Sigmoid colon (tissue), 6 donors: ENCODE measurements at regions not wholly inside any gene's neighbourhood (a gene's known extent, or its start where the extent isn't known, plus 50 kb on each side); places are given as distances from the start of the nearest gene placed in this dataset.

ENCODE experiments used
- DNase-seq: peaks from one replicate; pipeline ENCODE4 v3.0.0-alpha.2; 2019
- H3K27ac ChIP-seq, 4 donors: fragments of 200-600 bp; sonication (generic); one replicate each; pipeline ENCODE4 v1.5.1; 2016 to 2019; ENCODE audit warnings: mild to moderate bottlenecking in 1 of 4
- H3K27me3 ChIP-seq, 3 donors: fragments of 200-600 bp; sonication (generic); one replicate each; pipeline ENCODE4 v1.5.1; 2019; ENCODE audit warnings: mild to moderate bottlenecking in 1 of 3
- H3K36me3 ChIP-seq, 4 donors: fragments of 200-600 bp; sonication (generic); one replicate each; pipeline ENCODE4 v1.5.1; 2016 to 2019
- H3K4me1 ChIP-seq, 4 donors: fragments of 200-600 bp; sonication (generic); one replicate each; pipeline ENCODE4 v1.5.1; 2017 to 2019
- H3K4me3 ChIP-seq, 4 donors: fragments of 200-600 bp; sonication (generic); one replicate each; pipeline ENCODE4 v1.5.1; 2017 to 2019; ENCODE audit warnings: mild to moderate bottlenecking in 2 of 4, moderate library complexity in 1 of 4
- H3K9me3 ChIP-seq, 4 donors: fragments of 200-600 bp in 3 of 4; sonication (generic) in 3 of 4; one replicate each; pipeline versions ENCODE4 v1.5.1 to v1.6.1; 2013 to 2019
- EP300 ChIP-seq, 4 donors: sonication (generic); formaldehyde crosslinking; IDR thresholded peaks; one replicate each; pipeline ENCODE4 v1.6.1; 2017; ENCODE audit warnings: antibody characterized with exemption in 4 of 4
- POLR2A ChIP-seq, 2 donors: fragments of 450-650 bp; IDR thresholded peaks; one replicate each; pipeline ENCODE4 v1.6.1; 2016; ENCODE audit warnings: antibody characterized with exemption in 2 of 2, mild to moderate bottlenecking in 2 of 2, moderate library complexity in 2 of 2
- POLR2AphosphoS5 ChIP-seq, 4 donors: sonication (generic); formaldehyde crosslinking; IDR thresholded peaks; one replicate each; pipeline ENCODE4 v1.6.1; 2017; ENCODE audit warnings: antibody characterized with exemption in 4 of 4
- WGBS, 2 donors: extraction: QIAGEN DNeasy Blood & Tissue Kit; methylation state at CpG; one replicate each; pipeline ENCODE4 v1.1.7; 2013; 5-methylcytosine and 5-hydroxymethylcytosine counted together
- intact Hi-C: fragments of 100-400 bp; cut with DNase I; formaldehyde crosslinking; loops from one replicate; pipeline ENCODE4 v1.15.1; 2023
- TF ChIP-seq, protein P1 (sequence below), 4 experiments: fragments of 450-650 bp in 3 of 4; fragments of 200-600 bp in 1 of 4; IDR thresholded peaks; one replicate each; pipeline ENCODE4 v1.5.1; 2016 to 2019; ENCODE audit warnings: antibody characterized with exemption in 4 of 4, mild to moderate bottlenecking in 3 of 4, moderate library complexity in 2 of 4
- donor health status: healthy with polysubstance abuse.
- donor health status: healthy.

GRCh38 chr19:30911491-30911890, 437.7 kb downstream of the TSHZ3 start:
- Histone ChIP-seq H3K4me1 (no peaks in the 10 kb centered on the region), H3K27ac (no peak overlapping the region), H3K27me3 (no peaks in the 10 kb centered on the region), H3K4me3 (no peak overlapping the region), H3K9me3 (no peaks in the 10 kb centered on the region), H3K36me3 (no peaks in the 10 kb centered on the region)
- no peak for DNase-seq
- TF ChIP-seq EP300 (IDR thresholded peaks at IDR 0.05) (no peak), POLR2AphosphoS5 (IDR thresholded peaks at IDR 0.05) (no peak), POLR2A (IDR thresholded peaks at IDR 0.05) (no peak)
- TF ChIP-seq, protein P1, sequence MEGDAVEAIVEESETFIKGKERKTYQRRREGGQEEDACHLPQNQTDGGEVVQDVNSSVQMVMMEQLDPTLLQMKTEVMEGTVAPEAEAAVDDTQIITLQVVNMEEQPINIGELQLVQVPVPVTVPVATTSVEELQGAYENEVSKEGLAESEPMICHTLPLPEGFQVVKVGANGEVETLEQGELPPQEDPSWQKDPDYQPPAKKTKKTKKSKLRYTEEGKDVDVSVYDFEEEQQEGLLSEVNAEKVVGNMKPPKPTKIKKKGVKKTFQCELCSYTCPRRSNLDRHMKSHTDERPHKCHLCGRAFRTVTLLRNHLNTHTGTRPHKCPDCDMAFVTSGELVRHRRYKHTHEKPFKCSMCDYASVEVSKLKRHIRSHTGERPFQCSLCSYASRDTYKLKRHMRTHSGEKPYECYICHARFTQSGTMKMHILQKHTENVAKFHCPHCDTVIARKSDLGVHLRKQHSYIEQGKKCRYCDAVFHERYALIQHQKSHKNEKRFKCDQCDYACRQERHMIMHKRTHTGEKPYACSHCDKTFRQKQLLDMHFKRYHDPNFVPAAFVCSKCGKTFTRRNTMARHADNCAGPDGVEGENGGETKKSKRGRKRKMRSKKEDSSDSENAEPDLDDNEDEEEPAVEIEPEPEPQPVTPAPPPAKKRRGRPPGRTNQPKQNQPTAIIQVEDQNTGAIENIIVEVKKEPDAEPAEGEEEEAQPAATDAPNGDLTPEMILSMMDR (IDR thresholded peaks at IDR 0.05), result no peak
- WGBS, 2 donors, result 57 to 63% methylated on average over 3 of the region's 3 CpGs
- intact Hi-C loops, result no loop called here

- Histone ChIP-seq H3K36me3 (no peaks in the 10 kb centered on the region), H3K9me3 (no peaks in the 10 kb centered on the region), H3K4me1 (no peaks in the 10 kb centered on the region), H3K4me3 (no peak overlapping the region), H3K27ac (no peak overlapping the region), H3K27me3 (no peaks in the 10 kb centered on the region)
- WGBS, 2 donors, result 75 to 80% methylated on average over 16 of the region's 16 CpGs
- TF ChIP-seq POLR2A (IDR thresholded peaks at IDR 0.05) (no peak), EP300 (IDR thresholded peaks at IDR 0.05) (no peak), POLR2AphosphoS5 (IDR thresholded peaks at IDR 0.05) (no peak)
- TF ChIP-seq, protein P1 (IDR thresholded peaks at IDR 0.05), result no peak
- DNase-seq, result no peak
- intact Hi-C loops, result no loop called here
Measured at GRCh38 chr19:30910485-30911240, 438.6 kb downstream of the TSHZ3 start.

DNA sequence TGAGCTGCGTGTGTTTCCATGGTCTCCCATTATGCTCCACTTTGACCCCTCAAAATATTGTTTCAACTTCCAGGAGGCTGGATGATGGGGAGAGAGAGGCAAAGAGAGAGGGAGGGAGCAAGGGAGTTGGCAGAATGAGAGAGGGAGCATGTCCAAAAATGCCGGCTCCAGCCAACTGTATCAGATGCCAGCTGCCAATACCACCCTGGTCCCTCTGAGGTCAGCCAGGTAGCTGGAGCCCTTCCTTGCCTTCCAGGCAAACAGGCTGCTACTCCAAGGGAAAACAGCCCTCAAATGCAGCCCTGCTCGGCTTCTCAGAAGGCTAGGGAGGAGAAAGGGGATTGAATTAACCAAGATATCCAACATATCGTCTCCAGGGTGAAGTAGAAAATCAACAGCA, 440.0 kb downstream of the TSHZ3 start:
- DNase-seq, result no peak
- TF ChIP-seq, protein P1 (IDR thresholded peaks at IDR 0.05), result no peak
- no peak for TF ChIP-seq POLR2AphosphoS5 (IDR thresholded peaks at IDR 0.05)
- no peak for TF ChIP-seq EP300 (IDR thresholded peaks at IDR 0.05)
- TF ChIP-seq POLR2A (IDR thresholded peaks at IDR 0.05), result no peak
- no peaks in the 10 kb centered on the region for H3K27me3 ChIP-seq
- intact Hi-C loops, result no loop called here
- 89 to 92% methylated on average over 4 of the region's 4 CpGs for WGBS, 2 donors
- no peak overlapping the region for H3K27ac ChIP-seq
- H3K36me3 ChIP-seq, result no peaks in the 10 kb centered on the region
- no peak overlapping the region for H3K4me3 ChIP-seq
- no peaks in the 10 kb centered on the region for H3K9me3 ChIP-seq
- no peaks in the 10 kb centered on the region for H3K4me1 ChIP-seq

DNA sequence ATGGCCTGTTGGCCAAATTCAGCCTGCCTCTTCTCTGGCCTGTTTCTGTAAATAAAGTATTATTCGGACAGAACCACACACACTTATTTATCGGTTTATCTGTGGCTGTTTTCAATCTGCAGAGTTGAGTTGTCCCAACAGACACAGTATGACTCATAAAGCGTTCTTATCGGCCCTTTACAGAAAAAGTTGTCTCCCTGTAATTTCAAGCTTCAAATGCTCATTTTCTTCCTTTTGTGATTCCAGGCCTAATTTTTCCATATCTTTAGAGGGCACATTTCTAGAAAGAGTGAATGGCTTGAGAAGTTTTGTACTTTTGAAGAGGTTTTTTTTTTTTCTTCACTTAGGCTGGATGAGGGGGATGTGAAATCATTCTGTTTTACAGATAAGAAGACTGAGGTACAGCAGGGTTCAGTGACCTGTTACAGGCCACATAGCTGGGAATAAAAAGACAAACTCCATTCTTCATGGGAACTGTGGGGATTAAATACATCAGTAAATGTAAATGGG, 440.9 kb downstream of the TSHZ3 start:
- no peaks in the 10 kb centered on the region for H3K4me1 ChIP-seq
- intact Hi-C loops, result no loop called here
- WGBS, 2 donors, result 80 to 82% methylated on average over 4 of the region's 4 CpGs
- no peak for DNase-seq
- H3K27ac ChIP-seq, result no peak overlapping the region
- no peak overlapping the region for H3K4me3 ChIP-seq
- TF ChIP-seq, protein P1 (IDR thresholded peaks at IDR 0.05), result no peak
- TF ChIP-seq POLR2A (IDR thresholded peaks at IDR 0.05), result no peak
- TF ChIP-seq EP300 (IDR thresholded peaks at IDR 0.05), result no peak
- TF ChIP-seq POLR2AphosphoS5 (IDR thresholded peaks at IDR 0.05), result no peak
- no peaks in the 10 kb centered on the region for H3K36me3 ChIP-seq
- no peaks in the 10 kb centered on the region for H3K27me3 ChIP-seq
- H3K9me3 ChIP-seq, result no peaks in the 10 kb centered on the region
